Vagina (tissue), 2 donors: ENCODE measurements at regions not wholly inside any gene's neighbourhood (a gene's known extent, or its start where the extent isn't known, plus 50 kb on each side); places are given as distances from the start of the nearest gene placed in this dataset.

Experiments used
- POLR2A ChIP-seq, 2 donors: fragments of 450-650 bp; IDR thresholded peaks; one replicate each; pipeline ENCODE4 v1.6.1; 2017; ENCODE audit warnings: antibody characterized with exemption in 2 of 2, mild to moderate bottlenecking in 2 of 2, moderate library complexity in 2 of 2
- POLR2AphosphoS5 ChIP-seq, 2 donors: sonication (generic); formaldehyde crosslinking; IDR thresholded peaks; one replicate each; pipeline ENCODE4 v1.9.0; 2017; ENCODE audit warnings: antibody characterized with exemption in 2 of 2, mild to moderate bottlenecking in 2 of 2, low read depth in 1 of 2; ENCODE audit not compliant: insufficient read depth in 1 of 2
- TF ChIP-seq, protein P1 (sequence below), 3 experiments: fragments of 450-650 bp in 2 of 3; fragments of 200-600 bp in 1 of 3; sonication (generic) in 1 of 3; IDR thresholded peaks; one replicate each; pipeline ENCODE4 v1.5.1; 2017 to 2019; ENCODE audit warnings: antibody characterized with exemption in 3 of 3, mild to moderate bottlenecking in 2 of 3, moderate library complexity in 2 of 3

DNA sequence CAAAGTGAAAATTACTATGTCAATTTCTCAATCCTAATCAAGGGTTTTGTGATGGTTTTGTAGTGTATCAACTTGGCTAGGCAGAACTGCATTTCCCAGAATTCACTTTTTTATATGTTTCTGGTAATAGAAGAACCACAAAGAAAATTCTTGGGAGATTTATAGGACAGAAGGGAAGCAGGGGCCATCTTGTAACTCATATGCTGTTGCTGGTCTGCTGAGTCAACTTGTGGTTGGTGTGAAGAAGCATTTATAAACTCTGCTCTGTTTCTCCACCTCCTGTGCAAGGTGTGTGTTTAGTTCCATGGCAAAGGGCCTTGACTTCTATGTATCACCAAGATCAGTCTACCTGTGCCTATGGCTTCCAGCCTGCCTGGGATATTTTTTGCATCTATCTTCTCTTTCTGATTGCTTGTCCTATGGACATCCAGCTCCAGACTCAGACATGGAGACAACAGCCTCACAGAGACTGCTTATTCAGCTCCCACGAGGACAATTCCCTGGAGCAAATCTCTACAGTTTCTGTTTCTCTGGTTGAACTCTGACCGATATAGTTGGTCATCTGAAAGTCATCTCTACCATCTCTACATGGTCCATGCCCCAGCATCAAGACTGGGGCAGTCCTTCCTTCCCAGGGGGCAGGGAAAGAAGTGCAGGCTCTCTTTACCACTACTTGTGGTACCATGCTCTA is 364.3 kb upstream of the DDHD1 start:
- TF ChIP-seq, protein P1, sequence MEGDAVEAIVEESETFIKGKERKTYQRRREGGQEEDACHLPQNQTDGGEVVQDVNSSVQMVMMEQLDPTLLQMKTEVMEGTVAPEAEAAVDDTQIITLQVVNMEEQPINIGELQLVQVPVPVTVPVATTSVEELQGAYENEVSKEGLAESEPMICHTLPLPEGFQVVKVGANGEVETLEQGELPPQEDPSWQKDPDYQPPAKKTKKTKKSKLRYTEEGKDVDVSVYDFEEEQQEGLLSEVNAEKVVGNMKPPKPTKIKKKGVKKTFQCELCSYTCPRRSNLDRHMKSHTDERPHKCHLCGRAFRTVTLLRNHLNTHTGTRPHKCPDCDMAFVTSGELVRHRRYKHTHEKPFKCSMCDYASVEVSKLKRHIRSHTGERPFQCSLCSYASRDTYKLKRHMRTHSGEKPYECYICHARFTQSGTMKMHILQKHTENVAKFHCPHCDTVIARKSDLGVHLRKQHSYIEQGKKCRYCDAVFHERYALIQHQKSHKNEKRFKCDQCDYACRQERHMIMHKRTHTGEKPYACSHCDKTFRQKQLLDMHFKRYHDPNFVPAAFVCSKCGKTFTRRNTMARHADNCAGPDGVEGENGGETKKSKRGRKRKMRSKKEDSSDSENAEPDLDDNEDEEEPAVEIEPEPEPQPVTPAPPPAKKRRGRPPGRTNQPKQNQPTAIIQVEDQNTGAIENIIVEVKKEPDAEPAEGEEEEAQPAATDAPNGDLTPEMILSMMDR (IDR thresholded peaks at IDR 0.05): no peak
- no peak for TF ChIP-seq POLR2A (IDR thresholded peaks at IDR 0.05)
- no peak for TF ChIP-seq POLR2AphosphoS5 (IDR thresholded peaks at IDR 0.05; ENCODE audit: insufficient read depth in 1 of 2, low read depth in 1 of 2)
